ENCODE measurements at regions not wholly inside any gene's neighbourhood (a gene's known extent, or its start where the extent isn't known, plus 50 kb on each side); places are given as distances from the start of the nearest gene placed in this dataset.

- no peak for DNase-seq (ENCODE audit: low read depth in 2 of 2)
These were observed 233.9 kb downstream of the ARAP2 start for GRCh38 chr4:36010397-36010929.

GRCh38 chr4:36011381-36011780 lies 232.9 kb downstream of the ARAP2 start:
- no peak for DNase-seq (ENCODE audit: low read depth in 2 of 2)

GRCh38 chr4:36012503-36012902 lies 231.8 kb downstream of the ARAP2 start:
- no peak for DNase-seq (ENCODE audit: low read depth in 2 of 2)

- DNase-seq (ENCODE audit: low read depth in 2 of 2) = no peak
These were observed 231.1 kb downstream of the ARAP2 start for GRCh38 chr4:36013206-36013605.

Data from stimulated activated CD8-positive, alpha-beta memory T cell treated with anti-CD3 and anti-CD28 coated beads, Interleukin-2, amount 100 ng/mL, for 48 hours (primary cell).